OCI-LY7 (cell line): ENCODE measurements at regions not wholly inside any gene's neighbourhood (a gene's known extent, or its start where the extent isn't known, plus 50 kb on each side); places are given as distances from the start of the nearest gene placed in this dataset.

Source experiments
- CTCF ChIP-seq: fragments of 200-600 bp; sonication (generic); conservative IDR thresholded peaks from 2 replicates; pipeline ENCODE4 v1.5.1; 2014; ENCODE audit warnings: mild to moderate bottlenecking, antibody characterized with exemption, low read length, moderate library complexity, mixed read lengths
- EZH2phosphoT487 ChIP-seq: fragments of 200-600 bp; sonication (generic); IDR thresholded peaks from 2 replicates; pipeline ENCODE4 v1.6.1; 2018; ENCODE audit warnings: low read depth, borderline replicate concordance, mild to moderate bottlenecking, mixed run types, antibody characterized with exemption, low read length, moderate library complexity, mixed read lengths

- TF ChIP-seq CTCF (no peak), EZH2phosphoT487 (no peak)
These were observed 371.7 kb downstream of the DIPK2A start for GRCh38 chr3:144343343-144343742.
